NCI-H187 (cell line): ENCODE measurements at regions not wholly inside any gene's neighbourhood (a gene's known extent, or its start where the extent isn't known, plus 50 kb on each side); places are given as distances from the start of the nearest gene placed in this dataset.
"Not testable (repeated sequence)": the region's sequence is repeated elsewhere in the genome, so short reads cannot be mapped to it uniquely, and the experiment has no call there.

Experiments
- DNase-seq, 2 experiments: peaks; one replicate each; lab custom pipeline; 2025; lab: John Stamatoyannopoulos, UW

GRCh38 chr9:115301581-115301980 is 183.6 kb upstream of the TNC start:
- DNase-seq: no peak

DNA sequence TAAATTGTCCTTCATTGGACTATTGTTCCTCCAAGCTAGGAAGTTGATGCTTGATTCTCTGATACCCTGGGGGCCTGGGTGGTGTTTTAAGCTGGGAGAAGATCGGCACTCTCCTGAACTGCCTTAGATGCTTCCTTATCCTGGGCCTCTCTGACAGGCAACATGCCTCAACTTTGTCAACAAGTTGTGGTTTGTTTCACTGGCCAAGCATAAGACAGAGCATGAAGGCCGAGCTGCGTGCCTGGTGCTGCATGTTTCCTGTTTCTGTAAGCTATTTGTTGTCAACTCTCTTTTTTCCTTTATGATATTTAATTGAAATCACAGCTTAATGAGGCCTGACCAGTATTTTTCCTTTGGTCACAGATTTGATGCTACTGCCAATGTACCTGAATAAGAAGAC is 187.6 kb upstream of the TNC start:
- no peak for DNase-seq

GRCh38 chr9:115306865-115307264 is 188.9 kb upstream of the TNC start:
- no peak for DNase-seq

GRCh38 chr9:115313545-115313944 is 195.6 kb upstream of the TNC start:
- no peak for DNase-seq

- no peak for DNase-seq
Measured at GRCh38 chr9:115326461-115326860, 208.5 kb upstream of the TNC start.

- no peak for DNase-seq
Measured at GRCh38 chr9:115327436-115328122, 209.6 kb upstream of the TNC start.

- no peak for DNase-seq
Measured at GRCh38 chr9:115328228-115328627, 210.3 kb upstream of the TNC start.

DNA sequence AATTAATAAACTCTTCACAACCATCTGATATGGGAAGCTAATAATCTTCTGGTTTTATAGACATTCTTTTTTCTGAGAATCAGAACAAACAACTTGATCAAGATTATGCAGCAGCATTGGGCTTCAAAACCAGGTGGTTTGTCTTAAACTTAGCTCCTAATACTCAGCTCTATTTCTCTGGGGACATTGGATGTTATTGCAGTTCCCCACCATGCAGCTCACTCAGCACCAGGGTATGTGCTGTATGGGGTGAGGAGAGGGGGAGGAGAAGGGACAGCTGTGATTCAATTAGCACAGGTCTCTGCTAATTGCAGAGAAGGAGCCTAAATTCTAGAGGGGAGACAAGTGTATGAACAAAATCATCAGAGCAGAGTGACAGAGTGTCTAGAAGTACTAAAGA is 210.7 kb upstream of the TNC start:
- no peak for DNase-seq

- DNase-seq: no peak
Measured at GRCh38 chr9:115333277-115334070, 215.5 kb upstream of the TNC start.

DNA sequence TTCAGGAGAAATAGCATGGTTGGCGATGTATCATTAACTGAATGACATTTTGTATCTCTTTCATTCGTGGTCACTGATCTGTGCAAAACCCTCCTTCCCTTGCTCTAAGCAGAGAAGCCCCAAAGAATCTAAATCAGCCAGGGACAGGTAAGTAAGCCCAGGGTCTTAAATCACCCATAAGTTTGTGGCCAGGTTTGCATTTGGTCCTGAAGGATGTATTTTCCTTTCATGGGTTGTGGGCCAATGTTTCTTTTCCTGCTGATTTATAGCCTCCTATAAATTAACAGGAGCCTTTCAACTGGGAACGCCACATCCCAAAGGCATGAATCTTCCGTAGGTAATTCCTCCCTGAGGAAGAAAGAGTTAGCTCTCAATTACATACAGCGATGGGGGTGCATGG is 217.5 kb upstream of the TNC start:
- no peak for DNase-seq

DNA sequence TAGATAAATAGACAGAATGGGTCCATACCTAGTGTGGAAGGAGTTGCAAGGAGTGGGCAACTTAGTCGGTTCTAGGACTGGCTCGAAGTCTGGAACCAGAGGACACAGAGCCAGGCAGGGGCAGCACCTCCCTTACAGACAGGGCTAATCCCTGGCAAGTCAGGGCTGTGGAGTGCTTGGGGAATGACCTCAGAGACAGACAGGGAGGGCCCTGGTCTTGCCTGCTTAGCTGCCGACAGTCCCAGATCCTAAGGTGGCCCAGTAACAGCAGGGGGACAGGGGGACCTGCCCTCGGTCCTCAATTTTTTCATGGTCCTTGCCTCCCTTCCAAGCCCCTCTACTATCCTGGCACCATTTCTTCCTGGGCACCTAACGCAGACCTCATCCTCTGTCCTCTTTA is 222.4 kb upstream of the TNC start:
- no peak for DNase-seq

DNA sequence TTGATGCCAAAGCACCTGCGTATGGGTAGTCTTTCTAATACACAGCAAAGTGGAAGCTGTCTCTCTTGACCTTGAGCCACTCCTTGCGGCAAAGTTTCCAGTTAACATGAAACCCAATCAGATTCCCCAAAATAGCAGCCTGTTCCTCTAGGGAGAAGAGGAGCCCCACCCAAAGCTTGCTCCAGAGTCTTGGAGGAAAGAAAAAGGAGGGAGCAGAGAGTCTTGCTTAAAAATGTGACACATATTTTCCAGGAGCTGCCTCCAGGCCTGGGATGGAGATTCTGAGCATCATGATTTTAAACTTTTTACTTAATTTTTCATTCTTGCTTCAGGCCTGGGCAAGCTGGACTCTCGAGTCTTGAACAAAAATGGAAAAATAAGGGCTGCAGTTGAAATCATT is 223.5 kb upstream of the TNC start:
- DNase-seq: no peak

DNA sequence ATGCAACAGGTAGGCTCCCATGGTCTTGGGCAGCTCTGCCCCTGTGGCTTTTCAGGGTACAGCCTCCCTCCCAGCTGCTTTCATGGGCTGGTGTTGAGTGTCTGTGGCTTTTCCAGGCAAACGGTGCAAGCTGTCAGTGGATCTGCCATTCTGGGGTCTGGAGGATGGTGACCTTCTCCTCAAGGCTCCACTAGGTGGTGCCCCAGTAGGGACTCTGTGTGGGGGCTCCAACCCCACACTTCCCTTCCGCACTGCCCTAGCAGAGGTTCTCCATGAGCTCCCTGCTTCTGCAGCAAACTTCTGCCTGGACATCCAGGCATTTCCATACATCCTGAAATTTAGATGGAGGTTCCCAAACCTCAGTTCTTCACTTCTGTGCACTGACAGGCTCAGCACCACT is 229.8 kb upstream of the TNC start:
- not testable (repeated sequence) for DNase-seq

DNA sequence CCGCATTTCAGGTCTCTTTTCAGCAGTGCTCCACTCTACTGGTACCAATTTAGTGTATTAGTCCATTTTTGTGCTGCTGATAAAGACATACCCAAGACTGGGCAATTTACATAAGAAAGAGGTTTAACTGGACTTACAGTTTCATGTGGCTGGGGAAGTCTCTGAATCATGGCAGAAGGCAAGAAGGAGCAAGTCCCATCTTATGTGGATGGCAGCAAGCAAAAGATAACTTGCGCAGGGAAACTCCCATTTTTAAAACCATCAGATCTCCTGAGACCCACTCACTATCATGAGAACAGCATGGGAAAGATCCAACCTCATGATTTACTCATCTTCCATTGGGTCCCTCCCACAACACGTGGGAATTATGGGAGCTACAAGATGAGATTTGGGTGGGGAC is 231.0 kb upstream of the TNC start:
- DNase-seq: not testable (repeated sequence)

- DNase-seq: no peak
Measured at GRCh38 chr9:115349542-115349941, 231.6 kb upstream of the TNC start.

DNA sequence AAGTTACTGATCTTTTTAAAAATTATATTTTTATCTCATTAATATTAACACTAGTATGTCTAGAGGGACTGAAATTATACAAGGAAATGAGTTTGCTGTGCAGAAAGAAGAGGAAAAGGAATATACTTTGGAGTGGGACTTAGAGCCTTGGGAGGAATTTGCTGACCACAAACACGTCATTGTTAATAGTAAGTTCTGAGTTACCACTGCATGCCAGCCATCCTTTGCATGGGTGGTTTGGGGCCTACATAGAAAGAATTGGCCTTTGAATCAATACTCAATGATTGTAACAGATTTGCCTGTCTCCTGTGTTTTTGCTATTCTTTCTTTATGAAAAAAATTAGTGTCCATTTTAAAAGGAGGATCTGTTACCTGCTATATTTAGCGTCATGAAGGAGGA is 232.6 kb upstream of the TNC start:
- DNase-seq: no peak

DNA sequence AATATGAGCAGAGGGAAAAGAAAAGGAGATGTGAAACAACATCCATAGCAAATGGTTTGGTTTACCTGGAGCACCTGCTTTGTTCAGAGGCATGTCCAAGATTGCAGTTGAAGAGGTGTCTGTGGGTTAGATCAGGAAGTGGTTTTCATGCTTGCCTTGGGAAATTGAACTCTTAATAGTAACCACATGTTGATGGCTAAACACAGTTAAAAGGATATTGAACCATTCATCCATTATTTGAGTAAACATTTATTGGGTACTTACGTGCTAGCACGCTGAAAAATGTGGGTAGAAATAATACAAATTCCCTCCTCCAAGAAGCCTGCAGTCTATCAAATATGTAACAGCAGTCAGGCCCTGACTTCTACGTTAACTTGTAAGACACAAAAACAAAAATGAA is 235.7 kb upstream of the TNC start:
- peak in 1 of 2 experiments; percentile 0 for DNase-seq

DNA sequence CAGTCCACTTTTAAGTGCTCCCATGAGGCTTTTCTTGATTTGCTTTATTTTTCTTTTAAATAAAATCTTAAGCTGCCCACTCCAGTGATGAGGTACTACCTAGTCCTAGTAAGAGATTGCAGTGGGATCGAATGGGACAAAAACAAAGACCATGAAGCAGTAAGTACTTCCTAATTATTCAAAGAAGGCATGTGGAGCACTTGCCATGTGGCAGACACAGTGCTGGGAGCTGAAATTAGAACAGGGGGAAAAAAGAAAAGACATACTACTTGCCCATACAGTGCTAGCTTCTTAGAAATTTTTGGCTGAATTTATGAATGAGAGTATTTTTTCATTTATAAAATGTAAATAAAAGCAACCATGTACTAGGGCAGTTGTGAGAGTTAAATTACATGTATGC is 239.9 kb upstream of the TNC start:
- no peak for DNase-seq

DNA sequence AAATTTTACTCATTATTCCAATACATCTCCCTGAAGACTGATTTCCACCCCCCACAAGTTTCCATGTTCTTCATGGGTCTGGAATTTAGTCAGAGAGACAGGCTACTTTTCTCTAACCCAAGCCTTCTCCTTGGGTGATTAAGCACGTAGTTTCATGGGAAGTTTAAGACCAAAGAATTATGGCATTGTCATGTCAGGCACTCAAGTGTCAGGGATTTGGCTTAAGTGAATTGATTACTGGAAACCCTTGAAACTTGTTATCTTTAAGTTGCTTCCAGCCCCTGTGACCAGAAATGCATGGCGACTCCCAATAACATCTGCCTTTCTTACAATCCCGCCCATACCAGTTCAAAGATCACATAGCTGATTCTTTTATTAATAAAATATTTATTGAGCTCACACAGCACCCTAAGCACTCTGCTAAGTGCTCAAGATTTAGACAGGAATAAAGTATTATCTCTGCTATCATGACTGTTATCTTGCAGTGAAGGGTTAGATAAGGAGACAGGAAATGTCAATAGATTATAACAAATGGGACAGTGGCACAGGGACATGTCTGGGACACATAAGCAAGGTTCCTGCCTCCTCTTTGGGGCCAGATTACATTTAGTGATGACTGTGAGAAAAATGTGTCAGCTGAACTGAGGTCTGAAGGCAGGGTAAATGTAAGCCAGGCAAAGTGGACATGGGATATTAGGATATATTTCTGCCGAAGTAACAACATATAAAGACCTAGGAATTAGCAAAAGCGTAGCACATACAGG is 241.2 kb upstream of the TNC start:
- DNase-seq: no peak

- no peak for DNase-seq
Measured at GRCh38 chr9:115360122-115360521, 242.2 kb upstream of the TNC start.

- no peak for DNase-seq
Measured at GRCh38 chr9:115362101-115362500, 244.1 kb upstream of the TNC start.

DNA sequence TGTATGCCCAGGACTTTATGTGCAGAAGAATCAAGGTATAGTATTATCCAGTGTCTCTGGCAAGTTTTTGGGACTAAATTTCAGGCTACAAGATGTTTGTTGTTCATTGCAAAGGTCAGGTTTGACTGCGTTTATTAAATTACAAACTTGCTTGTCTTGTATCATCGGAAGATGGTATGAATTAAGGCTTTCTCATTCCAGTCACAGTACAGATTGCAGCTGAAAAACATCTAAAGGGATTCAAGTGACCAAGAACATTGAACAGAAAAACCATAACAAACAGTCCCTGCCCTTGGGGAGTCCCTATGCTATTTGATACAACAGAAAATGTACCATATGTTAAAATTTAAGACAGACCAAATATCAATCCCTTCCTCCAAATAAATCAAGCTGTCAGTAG is 244.7 kb upstream of the TNC start:
- no peak for DNase-seq

DNA sequence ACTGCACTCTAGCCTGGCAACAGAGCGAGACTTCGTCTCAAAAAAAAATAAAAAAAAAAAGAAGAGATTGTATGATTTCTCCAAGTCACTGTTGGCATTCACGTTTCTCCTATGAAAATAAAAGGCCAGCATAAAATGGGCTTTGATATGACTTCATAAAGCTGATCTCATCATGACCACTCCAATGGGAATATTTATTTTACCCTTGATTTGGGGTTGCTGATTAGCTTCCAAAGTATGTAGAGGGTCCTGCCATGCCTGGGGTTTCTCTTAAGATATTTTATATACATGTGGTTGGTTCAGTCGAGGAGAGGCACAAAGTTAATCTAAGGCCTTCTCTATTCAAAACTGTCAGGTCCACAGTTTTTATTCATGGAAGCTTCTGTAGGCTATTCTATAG is 247.0 kb upstream of the TNC start:
- no peak for DNase-seq
